ENCODE measurements at regions not wholly inside any gene's neighbourhood (a gene's known extent, or its start where the extent isn't known, plus 50 kb on each side); places are given as distances from the start of the nearest gene placed in this dataset.

DNA sequence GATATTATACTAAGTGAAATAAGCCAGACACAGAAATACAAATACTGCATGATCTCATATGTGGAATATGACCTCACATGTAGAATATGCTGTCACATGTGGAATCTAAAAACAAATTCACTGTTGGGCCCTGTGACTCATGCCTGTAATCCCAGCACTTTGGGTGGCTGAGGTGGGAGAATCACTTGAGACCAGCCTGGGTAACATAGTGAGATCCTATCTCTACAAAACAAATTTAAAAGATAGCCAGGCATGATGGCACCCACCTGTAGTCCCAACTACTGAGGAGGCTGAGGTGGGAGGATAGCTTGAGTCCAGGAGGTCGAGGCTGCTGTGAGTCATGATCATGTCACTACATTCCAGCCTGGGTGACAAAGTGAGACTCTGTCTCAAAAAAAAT is 160.3 kb downstream of the PTEN start:
- Histone ChIP-seq H3K18ac (ENCODE audit: extremely low read depth, low read length) (no peak overlapping the region), H4K8ac (ENCODE audit: extremely low read depth, insufficient read depth, low read length) (no peak overlapping the region), H3K23me2 (ENCODE audit: low read depth, low read length) (no peaks in the 10 kb centered on the region), H3K79me2 (ENCODE audit: control insufficient read depth in 1 of 2, insufficient read depth in 2 of 2, low read length in 2 of 2) (no peaks in the 10 kb centered on the region), H2AFZ (ENCODE audit: low read length) (no peak overlapping the region), H2BK12ac (ENCODE audit: low read depth, low read length) (no peak overlapping the region), H2BK120ac (replicated peaks; ENCODE audit: low read depth, low read length) (no peak overlapping the region), H3K56ac (replicated peaks; ENCODE audit: insufficient read length, low read depth, low read length) (no peak overlapping the region), H2BK15ac (ENCODE audit: low read length) (no peak overlapping the region), H3K27ac (ENCODE audit: low read depth, low read length) (no peak overlapping the region), H3K4me1 (replicated peaks in 1 of 4; ENCODE audit: control insufficient read depth in 3 of 4, insufficient read depth in 4 of 4, low read length in 3 of 4) (peaks cover 0 to 6% (median 3%) of the 10 kb centered on the region in 4 experiments; a peak in 3 of 7 replicates), H3K23ac (ENCODE audit: insufficient read length) (no peak overlapping the region), H3K4me3 (ENCODE audit: extremely low read depth in 1 of 4, insufficient read depth in 2 of 4, low read depth in 3 of 4, low read length in 4 of 4) (no peak overlapping the region), H3K4ac (replicated peaks; ENCODE audit: insufficient read length, low read depth, low read length) (no peak overlapping the region), H4K91ac (replicated peaks; ENCODE audit: insufficient read length, low read length) (no peak overlapping the region), H2BK5ac (ENCODE audit: low read depth, low read length) (no peak overlapping the region), H3K9me3 (ENCODE audit: insufficient read depth in 2 of 2, low read depth in 1 of 2, low read length in 1 of 2) (no peaks in the 10 kb centered on the region), H4K20me1 (replicated peaks in 1 of 2; ENCODE audit: control insufficient read depth in 1 of 2, insufficient read depth in 2 of 2, low read length in 2 of 2) (no peaks in the 10 kb centered on the region), H3K27me3 (replicated peaks in 1 of 4; ENCODE audit: control insufficient read depth in 3 of 4, extremely low read depth in 1 of 4, insufficient read depth in 3 of 4, low read length in 3 of 4) (no peaks in the 10 kb centered on the region; a peak in 1 of 7 replicates), H3K9ac (replicated peaks in 1 of 4; ENCODE audit: extremely low read depth in 1 of 4, low read depth in 3 of 4, low read length in 3 of 4) (no peak overlapping the region), H4K5ac (ENCODE audit: insufficient read length, low read depth, low read length) (no peak overlapping the region), H2AK5ac (ENCODE audit: low read depth, low read length) (no peak overlapping the region), H2BK20ac (ENCODE audit: low read length) (no peak overlapping the region), H3K79me1 (ENCODE audit: low read depth, low read length) (no peaks in the 10 kb centered on the region), H3K36me3 (ENCODE audit: control insufficient read depth in 2 of 4, insufficient read depth in 4 of 4, low read length in 3 of 4) (no peaks in the 10 kb centered on the region), H3K14ac (ENCODE audit: insufficient read length) (no peak overlapping the region), H3K4me2 (ENCODE audit: insufficient read depth in 1 of 2, low read depth in 2 of 2, low read length in 2 of 2) (no peak overlapping the region)
- no peak for FAIRE-seq
- DNase-seq (ENCODE audit: low read depth in 1 of 2, low spot score in 2 of 2), result no peak
- POLR2A ChIA-PET (ENCODE audit: partially characterized antibody), result no interaction called here
- WGBS, 2 experiments (ENCODE audit: extremely low coverage in 1 of 2, insufficient coverage in 1 of 2, insufficient read length in 1 of 2, insufficient replicate concordance in 2 of 2, low coverage in 1 of 2, low lambda C conversion rate in 2 of 2, missing lambda C conversion rate in 1 of 2), result 100% methylated on average over 1 of the region's 1 CpG; no CpG with 5 or more reads in 1 of the 2 experiments
- CTCF ChIA-PET (ENCODE audit: partially characterized antibody), result no interaction called here
- TF ChIP-seq CBX8 (IDR thresholded peaks at IDR 0.05; ENCODE audit: borderline replicate concordance, low read depth, low read length), result no peak
- TF ChIP-seq, protein P1, sequence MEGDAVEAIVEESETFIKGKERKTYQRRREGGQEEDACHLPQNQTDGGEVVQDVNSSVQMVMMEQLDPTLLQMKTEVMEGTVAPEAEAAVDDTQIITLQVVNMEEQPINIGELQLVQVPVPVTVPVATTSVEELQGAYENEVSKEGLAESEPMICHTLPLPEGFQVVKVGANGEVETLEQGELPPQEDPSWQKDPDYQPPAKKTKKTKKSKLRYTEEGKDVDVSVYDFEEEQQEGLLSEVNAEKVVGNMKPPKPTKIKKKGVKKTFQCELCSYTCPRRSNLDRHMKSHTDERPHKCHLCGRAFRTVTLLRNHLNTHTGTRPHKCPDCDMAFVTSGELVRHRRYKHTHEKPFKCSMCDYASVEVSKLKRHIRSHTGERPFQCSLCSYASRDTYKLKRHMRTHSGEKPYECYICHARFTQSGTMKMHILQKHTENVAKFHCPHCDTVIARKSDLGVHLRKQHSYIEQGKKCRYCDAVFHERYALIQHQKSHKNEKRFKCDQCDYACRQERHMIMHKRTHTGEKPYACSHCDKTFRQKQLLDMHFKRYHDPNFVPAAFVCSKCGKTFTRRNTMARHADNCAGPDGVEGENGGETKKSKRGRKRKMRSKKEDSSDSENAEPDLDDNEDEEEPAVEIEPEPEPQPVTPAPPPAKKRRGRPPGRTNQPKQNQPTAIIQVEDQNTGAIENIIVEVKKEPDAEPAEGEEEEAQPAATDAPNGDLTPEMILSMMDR (IDR thresholded peaks at IDR 0.05; ENCODE audit: control extremely low read depth in 1 of 3, insufficient read depth in 1 of 3, low read depth in 1 of 3, low read length in 3 of 3), result no peak
- no peak for TF ChIP-seq RFX5 (IDR thresholded peaks at IDR 0.05; ENCODE audit: borderline replicate concordance, low read depth, low read length)
- TF ChIP-seq BACH1 (IDR thresholded peaks at IDR 0.05; ENCODE audit: low read length), result no peak
- TF ChIP-seq TBP (IDR thresholded peaks at IDR 0.05; ENCODE audit: low read depth, low read length), result no peak
- no peak for TF ChIP-seq SP2 (IDR thresholded peaks at IDR 0.05; ENCODE audit: low read length)
- no peak for TF ChIP-seq POLR2A (IDR thresholded peaks at IDR 0.05; ENCODE audit: control extremely low read depth in 1 of 2, low read depth in 2 of 2, low read length in 2 of 2)
- no peak for TF ChIP-seq HDAC2 (IDR thresholded peaks at IDR 0.05; ENCODE audit: borderline replicate concordance in 1 of 2, low read depth in 2 of 2, low read length in 2 of 2)
- no peak for TF ChIP-seq EZH2 (IDR thresholded peaks at IDR 0.05; ENCODE audit: low read depth, low read length, severe bottlenecking)
- TF ChIP-seq, protein P2, sequence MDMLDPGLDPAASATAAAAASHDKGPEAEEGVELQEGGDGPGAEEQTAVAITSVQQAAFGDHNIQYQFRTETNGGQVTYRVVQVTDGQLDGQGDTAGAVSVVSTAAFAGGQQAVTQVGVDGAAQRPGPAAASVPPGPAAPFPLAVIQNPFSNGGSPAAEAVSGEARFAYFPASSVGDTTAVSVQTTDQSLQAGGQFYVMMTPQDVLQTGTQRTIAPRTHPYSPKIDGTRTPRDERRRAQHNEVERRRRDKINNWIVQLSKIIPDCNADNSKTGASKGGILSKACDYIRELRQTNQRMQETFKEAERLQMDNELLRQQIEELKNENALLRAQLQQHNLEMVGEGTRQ (IDR thresholded peaks at IDR 0.05; ENCODE audit: low read length), result no peak
- no peak for TF ChIP-seq FOSL1 (IDR thresholded peaks at IDR 0.05; ENCODE audit: insufficient read depth, low read depth, low read length)
- no peak for TF ChIP-seq SIX5 (IDR thresholded peaks at IDR 0.05; ENCODE audit: low read depth, low read length)

Measured in H1 (cell line).